Brain microvascular endothelial cell (primary cell): ENCODE measurements at regions not wholly inside any gene's neighbourhood (a gene's known extent, or its start where the extent isn't known, plus 50 kb on each side); places are given as distances from the start of the nearest gene placed in this dataset.
"Not testable (repeated sequence)": the region's sequence is repeated elsewhere in the genome, so short reads cannot be mapped to it uniquely, and the experiment has no call there.

ENCODE experiments used
- DNase-seq: peaks from one replicate; pipeline ENCODE4 v3.0.0-alpha.2; 2020
- H3K27ac ChIP-seq: fragments of 250-450 bp; sonication (Bioruptor Pico); 2 replicates; pipeline ENCODE4 v1.5.1; 2020; ENCODE audit warnings: mild to moderate bottlenecking, moderate library complexity
- H3K27me3 ChIP-seq: fragments of 250-450 bp; sonication (Bioruptor Pico); replicated peaks from 2 replicates; pipeline ENCODE4 v1.5.1; 2020; ENCODE audit warnings: mild to moderate bottlenecking
- H3K36me3 ChIP-seq: fragments of 250-450 bp; sonication (Bioruptor Pico); replicated peaks from 2 replicates; pipeline ENCODE4 v1.5.1; 2020; ENCODE audit warnings: mild to moderate bottlenecking
- H3K4me3 ChIP-seq: 2 replicates; pipeline ENCODE4 v1.5.1; 2011; ENCODE audit warnings: low read depth, mild to moderate bottlenecking, control low read depth, low read length, moderate library complexity
- in situ Hi-C: cut with HindIII; loops from 2 replicates; pipeline ENCODE4 v1.10.0; 2017; ENCODE audit warnings: low sequenced_read_pairs, low pct_ligation_motif_present
- TF ChIP-seq, protein P1 (sequence below): IDR thresholded peaks from 2 replicates; pipeline ENCODE4 v1.5.1; 2011; ENCODE audit warnings: low read depth, mild to moderate bottlenecking, moderate library complexity, low read length, control low read depth, inconsistent platforms; ENCODE audit errors: missing control alignments

DNA sequence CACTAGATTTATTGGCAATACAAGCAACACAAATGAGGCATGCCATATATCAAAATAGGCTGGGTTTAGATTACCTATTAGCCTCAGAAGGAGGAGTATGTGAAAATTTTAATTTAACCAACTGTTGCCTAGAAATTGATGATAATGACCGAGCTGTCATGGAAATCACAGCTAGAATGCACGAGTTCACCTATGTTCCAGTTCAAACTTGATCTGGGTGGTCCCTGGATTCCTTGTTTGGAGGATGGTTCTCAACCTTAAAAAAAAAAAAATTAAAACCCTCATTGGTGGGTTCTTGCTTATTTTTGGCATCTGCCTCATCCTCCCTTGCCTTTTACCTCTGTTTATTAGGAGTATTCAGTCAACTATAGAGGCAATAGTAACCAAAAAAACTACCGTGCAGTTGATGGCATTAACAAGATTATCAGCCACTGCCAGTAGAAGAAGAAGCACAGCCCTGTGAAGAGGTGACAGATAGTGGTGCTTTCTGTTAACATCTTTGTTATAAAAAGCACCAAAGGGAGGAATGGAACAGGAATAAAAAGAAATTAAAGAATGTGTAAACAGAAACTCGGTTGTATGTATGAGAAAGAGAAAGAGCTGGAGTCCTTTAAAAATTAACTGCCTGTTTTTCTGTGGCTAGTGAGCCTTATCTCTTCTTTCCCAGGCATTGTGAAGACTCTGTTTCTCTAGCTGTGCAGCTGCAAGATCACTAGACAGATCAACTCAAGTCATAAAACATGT lies 106.4 kb downstream of the ZNF429 start:
- Histone ChIP-seq H3K36me3 (no peaks in the 10 kb centered on the region), H3K27me3 (no peaks in the 10 kb centered on the region), H3K27ac (no peak overlapping the region), H3K4me3 (no peak overlapping the region)
- in situ Hi-C loops: no loop called here
- DNase-seq: no peak
- TF ChIP-seq, protein P1, sequence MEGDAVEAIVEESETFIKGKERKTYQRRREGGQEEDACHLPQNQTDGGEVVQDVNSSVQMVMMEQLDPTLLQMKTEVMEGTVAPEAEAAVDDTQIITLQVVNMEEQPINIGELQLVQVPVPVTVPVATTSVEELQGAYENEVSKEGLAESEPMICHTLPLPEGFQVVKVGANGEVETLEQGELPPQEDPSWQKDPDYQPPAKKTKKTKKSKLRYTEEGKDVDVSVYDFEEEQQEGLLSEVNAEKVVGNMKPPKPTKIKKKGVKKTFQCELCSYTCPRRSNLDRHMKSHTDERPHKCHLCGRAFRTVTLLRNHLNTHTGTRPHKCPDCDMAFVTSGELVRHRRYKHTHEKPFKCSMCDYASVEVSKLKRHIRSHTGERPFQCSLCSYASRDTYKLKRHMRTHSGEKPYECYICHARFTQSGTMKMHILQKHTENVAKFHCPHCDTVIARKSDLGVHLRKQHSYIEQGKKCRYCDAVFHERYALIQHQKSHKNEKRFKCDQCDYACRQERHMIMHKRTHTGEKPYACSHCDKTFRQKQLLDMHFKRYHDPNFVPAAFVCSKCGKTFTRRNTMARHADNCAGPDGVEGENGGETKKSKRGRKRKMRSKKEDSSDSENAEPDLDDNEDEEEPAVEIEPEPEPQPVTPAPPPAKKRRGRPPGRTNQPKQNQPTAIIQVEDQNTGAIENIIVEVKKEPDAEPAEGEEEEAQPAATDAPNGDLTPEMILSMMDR: no peak

DNA sequence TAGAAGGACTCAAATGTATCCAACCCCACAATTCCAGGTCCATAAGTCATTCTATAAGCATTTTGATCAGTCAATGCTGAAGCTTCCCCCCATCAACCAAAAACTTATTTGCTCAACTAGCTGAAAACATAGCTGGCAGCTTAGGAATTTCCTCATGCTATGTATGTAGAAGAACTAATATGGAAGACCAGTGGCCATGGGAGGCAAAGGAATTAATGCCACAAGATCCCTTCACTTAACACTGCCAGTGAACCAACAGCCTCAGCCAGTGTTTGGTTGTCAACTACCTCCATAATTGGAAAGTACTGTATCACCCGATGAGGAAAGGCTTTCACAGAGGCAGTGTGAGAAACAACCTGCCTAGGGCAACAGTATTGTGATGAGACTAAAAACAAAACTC lies 105.4 kb downstream of the ZNF429 start:
- in situ Hi-C loops: no loop called here
- TF ChIP-seq, protein P1: no peak
- Histone ChIP-seq H3K27me3 (no peaks in the 10 kb centered on the region), H3K36me3 (no peaks in the 10 kb centered on the region), H3K4me3 (no peak overlapping the region), H3K27ac (no peak overlapping the region)
- no peak for DNase-seq

DNA sequence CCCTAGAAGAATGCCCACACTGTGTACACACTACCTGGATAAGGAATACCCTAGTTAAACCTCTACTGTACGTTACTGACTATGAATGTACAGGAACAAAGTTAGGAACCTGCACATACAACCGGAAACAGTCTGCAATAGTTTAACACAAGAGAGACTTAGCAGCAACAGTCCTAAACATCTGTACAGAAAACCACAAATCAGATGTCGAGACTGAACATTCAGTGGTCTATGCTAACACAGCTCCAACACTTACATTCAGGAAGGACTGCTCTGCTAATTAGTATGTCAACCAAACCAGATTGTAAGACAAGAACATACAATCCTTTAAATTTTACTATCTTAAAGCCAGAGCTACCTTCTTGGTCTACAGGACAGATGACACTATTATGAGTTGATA lies 104.9 kb downstream of the ZNF429 start:
- no peak overlapping the region for H3K4me3 ChIP-seq
- in situ Hi-C loops: no loop called here
- no peak for DNase-seq
- no peak overlapping the region for H3K27ac ChIP-seq
- H3K27me3 ChIP-seq: no peaks in the 10 kb centered on the region
- TF ChIP-seq, protein P1: no peak
- no peaks in the 10 kb centered on the region for H3K36me3 ChIP-seq

DNA sequence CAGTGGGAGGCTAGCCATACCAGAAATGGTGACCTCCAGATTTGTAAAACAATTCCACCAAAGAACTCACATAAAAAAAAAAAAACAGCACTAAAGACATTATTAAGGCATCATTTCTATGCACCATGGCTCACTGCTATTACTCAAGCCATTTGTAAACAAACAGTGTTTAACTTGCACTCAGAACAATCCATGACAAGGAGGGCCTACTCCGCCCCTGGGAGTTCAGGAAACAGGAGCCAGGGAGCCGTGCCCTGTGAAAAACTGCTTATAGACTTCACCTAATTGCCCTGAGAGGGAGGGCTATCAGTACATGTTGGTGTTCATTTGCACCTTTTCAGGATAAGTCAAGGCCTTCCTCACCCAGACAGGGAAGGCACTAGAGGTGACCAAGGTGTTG lies 103.2 kb downstream of the ZNF429 start:
- Histone ChIP-seq H3K27ac (no peak overlapping the region), H3K27me3 (no peaks in the 10 kb centered on the region), H3K36me3 (no peaks in the 10 kb centered on the region), H3K4me3 (no peak overlapping the region)
- TF ChIP-seq, protein P1: no peak
- no peak for DNase-seq
- in situ Hi-C loops: no loop called here

DNA sequence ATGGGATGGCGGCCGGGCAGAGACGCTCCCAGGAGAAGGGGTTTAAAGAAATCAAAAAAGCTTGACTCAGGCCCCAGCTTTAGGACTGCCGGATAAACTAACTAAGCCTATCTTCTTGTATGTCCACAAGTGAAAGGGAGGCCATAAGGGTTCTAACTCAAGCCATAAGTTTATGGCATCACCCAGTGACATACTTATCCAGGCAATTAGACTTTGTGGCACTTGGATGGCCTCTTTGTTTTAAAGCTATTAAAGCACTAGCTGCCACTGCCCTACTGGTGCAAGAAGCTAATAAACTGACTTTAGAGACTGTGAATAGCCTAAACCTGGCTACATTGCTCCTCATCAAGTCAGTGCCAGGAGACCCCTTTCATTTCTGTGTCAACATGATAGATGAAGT lies 102.0 kb downstream of the ZNF429 start:
- in situ Hi-C loops: no loop called here
- no peak for DNase-seq
- TF ChIP-seq, protein P1: no peak
- no peaks in the 10 kb centered on the region for H3K36me3 ChIP-seq
- H3K27me3 ChIP-seq: no peaks in the 10 kb centered on the region
- no peak overlapping the region for H3K4me3 ChIP-seq
- no peak overlapping the region for H3K27ac ChIP-seq

DNA sequence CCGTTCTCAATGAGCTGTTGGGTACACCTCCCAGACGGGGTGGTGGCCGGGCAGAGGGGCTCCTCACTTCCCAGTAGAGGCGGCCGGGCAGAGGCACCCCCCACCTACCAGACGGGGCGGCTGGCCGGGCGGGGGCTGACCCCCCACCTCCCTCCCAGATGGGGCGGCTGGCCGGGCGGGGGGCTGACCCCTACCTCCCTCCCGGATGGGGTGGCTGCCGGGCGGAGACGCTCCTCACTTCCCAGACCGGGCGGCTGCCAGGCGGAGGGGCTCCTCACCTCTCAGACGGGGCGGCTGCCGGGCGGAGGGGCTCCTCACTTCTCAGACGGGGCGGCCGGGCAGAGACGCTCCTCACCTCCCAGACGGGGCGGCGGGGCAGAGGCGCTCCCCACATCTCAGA lies 101.6 kb downstream of the ZNF429 start:
- H3K4me3 ChIP-seq, H3K27ac ChIP-seq, DNase-seq, H3K36me3 ChIP-seq, in situ Hi-C loops, H3K27me3 ChIP-seq: not testable (repeated sequence)

DNA sequence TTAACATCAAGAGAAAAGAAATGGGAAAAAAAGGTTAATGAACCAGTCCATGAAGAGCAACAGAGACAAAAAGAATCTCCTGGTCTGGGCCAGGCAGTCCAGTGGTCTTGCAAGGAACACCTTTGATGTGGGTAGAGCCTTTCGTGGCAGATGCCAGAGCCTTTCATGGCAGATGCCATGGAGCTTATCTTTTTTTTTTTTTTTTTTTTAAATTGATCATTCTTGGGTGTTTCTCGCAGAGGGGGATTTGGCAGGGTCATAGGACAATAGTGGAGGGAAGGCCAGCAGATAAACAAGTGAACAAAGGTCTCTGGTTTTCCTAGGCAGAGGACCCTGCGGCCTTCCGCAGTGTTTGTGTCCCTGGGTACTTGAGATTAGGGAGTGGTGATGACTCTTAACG lies 100.9 kb downstream of the ZNF429 start:
- H3K27ac ChIP-seq, DNase-seq, in situ Hi-C loops, H3K36me3 ChIP-seq, H3K27me3 ChIP-seq, H3K4me3 ChIP-seq: not testable (repeated sequence)
